ENCODE measurements at regions not wholly inside any gene's neighbourhood (a gene's known extent, or its start where the extent isn't known, plus 50 kb on each side); places are given as distances from the start of the nearest gene placed in this dataset.

DNA sequence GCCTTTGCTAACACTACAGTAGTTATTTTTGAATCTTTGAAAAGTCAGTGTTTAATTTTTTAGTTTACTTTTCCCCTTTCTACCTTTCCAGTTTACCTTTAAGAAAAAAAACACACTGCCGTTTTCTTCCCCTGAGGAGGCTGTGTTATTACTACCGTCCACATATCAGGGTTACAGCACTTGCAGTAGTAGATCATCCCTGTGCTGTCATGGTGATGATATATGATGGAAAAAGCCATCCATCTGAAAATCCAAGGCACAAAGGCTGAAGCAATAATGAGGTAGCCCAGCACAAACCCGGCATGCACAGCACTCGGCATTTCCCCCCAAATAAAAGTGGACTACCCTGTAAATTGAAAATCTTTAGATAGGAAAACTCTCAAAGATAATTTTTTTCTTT is 258.7 kb downstream of the CXXC4 start:
- TF ChIP-seq, protein P1, sequence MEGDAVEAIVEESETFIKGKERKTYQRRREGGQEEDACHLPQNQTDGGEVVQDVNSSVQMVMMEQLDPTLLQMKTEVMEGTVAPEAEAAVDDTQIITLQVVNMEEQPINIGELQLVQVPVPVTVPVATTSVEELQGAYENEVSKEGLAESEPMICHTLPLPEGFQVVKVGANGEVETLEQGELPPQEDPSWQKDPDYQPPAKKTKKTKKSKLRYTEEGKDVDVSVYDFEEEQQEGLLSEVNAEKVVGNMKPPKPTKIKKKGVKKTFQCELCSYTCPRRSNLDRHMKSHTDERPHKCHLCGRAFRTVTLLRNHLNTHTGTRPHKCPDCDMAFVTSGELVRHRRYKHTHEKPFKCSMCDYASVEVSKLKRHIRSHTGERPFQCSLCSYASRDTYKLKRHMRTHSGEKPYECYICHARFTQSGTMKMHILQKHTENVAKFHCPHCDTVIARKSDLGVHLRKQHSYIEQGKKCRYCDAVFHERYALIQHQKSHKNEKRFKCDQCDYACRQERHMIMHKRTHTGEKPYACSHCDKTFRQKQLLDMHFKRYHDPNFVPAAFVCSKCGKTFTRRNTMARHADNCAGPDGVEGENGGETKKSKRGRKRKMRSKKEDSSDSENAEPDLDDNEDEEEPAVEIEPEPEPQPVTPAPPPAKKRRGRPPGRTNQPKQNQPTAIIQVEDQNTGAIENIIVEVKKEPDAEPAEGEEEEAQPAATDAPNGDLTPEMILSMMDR (IDR thresholded peaks at IDR 0.05), result no peak
- no peak for TF ChIP-seq EZH2 (IDR thresholded peaks at IDR 0.05; ENCODE audit: borderline replicate concordance, insufficient read depth, low read depth, low read length, poor library complexity, severe bottlenecking)

All from B cell (primary cell).